Activated CD4-positive, alpha-beta memory T cell treated with anti-CD3 and anti-CD28 coated beads, Interleukin-2, amount 10 ng/mL, durations not matched to agents 7 days and 5 days (primary cell): ENCODE measurements at regions not wholly inside any gene's neighbourhood (a gene's known extent, or its start where the extent isn't known, plus 50 kb on each side); places are given as distances from the start of the nearest gene placed in this dataset.
"Not testable (repeated sequence)": the region's sequence is repeated elsewhere in the genome, so short reads cannot be mapped to it uniquely, and the experiment has no call there.

Source experiments
- CTCF ChIA-PET: fragments of 350-600 bp; sonication (Branson Sonifier 250); formaldehyde crosslinking; loops from one replicate; lab custom pipeline; 2021; ENCODE audit warnings: antibody characterized with exemption, inconsistent platforms; lab: Charles Lee
- POLR2A ChIA-PET: fragments of 350-600 bp; sonication (Branson Sonifier 250); formaldehyde crosslinking; loops from one replicate; lab custom pipeline; 2021; ENCODE audit warnings: antibody characterized with exemption; lab: Charles Lee
- DNase-seq: peaks from one replicate; pipeline ENCODE4 v3.0.0-alpha.2; 2020
- H3K27ac Mint-ChIP-seq: one replicate; pipeline ENCODE4 v1.8.0; 2021; ENCODE audit warnings: mild to moderate bottlenecking, mixed read lengths
- H3K27me3 Mint-ChIP-seq: one replicate; pipeline ENCODE4 v1.8.0; 2021; ENCODE audit warnings: mixed read lengths
- H3K36me3 Mint-ChIP-seq: one replicate; pipeline ENCODE4 v1.8.0; 2021; ENCODE audit warnings: low read depth, mixed read lengths
- H3K4me1 Mint-ChIP-seq: one replicate; pipeline ENCODE4 v1.8.0; 2021; ENCODE audit warnings: mixed read lengths
- H3K4me3 Mint-ChIP-seq: one replicate; pipeline ENCODE4 v1.8.0; 2021; ENCODE audit warnings: mild to moderate bottlenecking, mixed read lengths
- H3K9me3 Mint-ChIP-seq: one replicate; pipeline ENCODE4 v1.8.0; 2021; ENCODE audit warnings: mixed read lengths

- POLR2A ChIA-PET, result no interaction called here
- Mint-ChIP-seq H3K9me3 (peaks cover 2% of the 10 kb centered on the region), H3K4me1 (no peaks in the 10 kb centered on the region), H3K27ac (no peak overlapping the region), H3K4me3 (no peak overlapping the region), H3K27me3 (no peaks in the 10 kb centered on the region), H3K36me3 (no peaks in the 10 kb centered on the region)
- DNase-seq, result no peak
- CTCF ChIA-PET, result no interaction called here
Observed at GRCh38 chr4:179625406-179625805, 2183.2 kb upstream of the AGA start.

- Mint-ChIP-seq H3K4me3 (no peak overlapping the region), H3K27ac (no peak overlapping the region), H3K9me3 (peaks cover 2% of the 10 kb centered on the region), H3K36me3 (no peaks in the 10 kb centered on the region), H3K4me1 (no peaks in the 10 kb centered on the region), H3K27me3 (no peaks in the 10 kb centered on the region)
- CTCF ChIA-PET, result no interaction called here
- DNase-seq, result no peak
- POLR2A ChIA-PET, result no interaction called here
Observed at GRCh38 chr4:179626687-179627086, 2184.4 kb upstream of the AGA start.

GRCh38 chr4:179631321-179631720 lies 2189.1 kb upstream of the AGA start:
- Mint-ChIP-seq H3K9me3 (peaks cover 2% of the 10 kb centered on the region), H3K36me3 (no peaks in the 10 kb centered on the region), H3K4me1 (no peaks in the 10 kb centered on the region), H3K27me3 (no peaks in the 10 kb centered on the region), H3K27ac (no peak overlapping the region), H3K4me3 (no peak overlapping the region)
- ChIA-PET POLR2A (no interaction called here), CTCF (no interaction called here)
- DNase-seq, result no peak

DNA sequence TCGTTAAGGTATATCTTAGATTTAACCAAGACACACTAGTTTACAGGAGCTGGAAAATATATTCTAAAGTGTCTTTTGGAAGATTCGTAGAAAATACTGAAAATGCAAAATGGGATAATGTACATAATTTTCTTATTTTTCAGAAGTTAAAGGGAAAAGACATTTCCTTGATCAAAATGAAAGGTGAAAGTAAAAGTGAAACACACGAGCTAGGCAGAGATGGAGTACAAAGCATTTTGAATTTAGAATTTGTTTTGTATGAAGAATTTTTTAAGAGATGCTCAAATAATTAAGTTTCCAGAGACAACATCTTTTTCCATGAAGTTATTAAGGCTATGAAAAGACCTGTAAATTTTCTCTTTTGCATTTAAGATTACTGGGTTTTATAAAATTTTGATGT lies 2192.6 kb upstream of the AGA start:
- no peaks in the 10 kb centered on the region for H3K4me1 Mint-ChIP-seq
- H3K36me3 Mint-ChIP-seq, result no peaks in the 10 kb centered on the region
- ChIA-PET POLR2A (no interaction called here), CTCF (no interaction called here)
- no peaks in the 10 kb centered on the region for H3K27me3 Mint-ChIP-seq
- DNase-seq, result no peak
- no peaks in the 10 kb centered on the region for H3K9me3 Mint-ChIP-seq
- no peak overlapping the region for H3K27ac Mint-ChIP-seq
- H3K4me3 Mint-ChIP-seq, result no peak overlapping the region

- H3K36me3 Mint-ChIP-seq, result no peaks in the 10 kb centered on the region
- H3K4me1 Mint-ChIP-seq, result no peaks in the 10 kb centered on the region
- peaks cover 13% of the 10 kb centered on the region for H3K9me3 Mint-ChIP-seq
- H3K4me3 Mint-ChIP-seq, result no peak overlapping the region
- DNase-seq, result no peak
- POLR2A ChIA-PET, result no interaction called here
- CTCF ChIA-PET, result no interaction called here
- no peak overlapping the region for H3K27ac Mint-ChIP-seq
- no peaks in the 10 kb centered on the region for H3K27me3 Mint-ChIP-seq
Observed at GRCh38 chr4:179662522-179662921, 2220.3 kb upstream of the AGA start.

DNA sequence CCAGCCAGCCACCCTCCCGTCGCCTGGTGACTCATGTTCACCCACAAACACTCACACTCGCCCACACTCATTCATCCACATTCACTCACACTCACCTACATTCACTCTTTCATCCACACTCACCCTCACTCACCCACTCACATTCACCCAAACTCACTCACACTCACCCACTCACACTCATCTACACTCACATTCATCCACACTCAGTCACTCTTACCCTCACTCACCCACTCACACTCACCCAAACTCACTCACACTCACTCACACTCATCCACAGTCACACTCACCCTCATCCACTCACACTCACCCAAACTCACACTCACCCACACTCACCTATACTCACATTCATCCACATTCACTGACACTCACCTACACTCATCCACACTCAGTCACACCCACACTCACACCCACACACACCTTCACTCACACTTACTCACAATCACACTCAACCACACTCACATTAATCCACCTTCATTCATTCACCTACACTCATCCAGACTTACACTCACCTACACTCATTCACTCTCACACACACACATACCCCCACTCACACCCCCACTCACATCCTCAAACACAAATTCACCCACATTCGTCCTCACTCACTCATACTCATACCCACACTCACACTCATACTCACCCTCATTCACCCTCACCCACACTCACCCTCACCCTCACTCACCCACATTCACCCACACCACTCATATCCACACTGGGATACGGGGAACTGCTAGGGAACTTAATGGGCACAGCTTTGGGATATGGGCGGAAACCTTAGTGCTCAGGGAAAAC lies 2221.6 kb upstream of the AGA start:
- Mint-ChIP-seq H3K27me3 (no peaks in the 10 kb centered on the region), H3K27ac (no peak overlapping the region), H3K4me3 (no peak overlapping the region), H3K4me1 (no peaks in the 10 kb centered on the region), H3K36me3 (no peaks in the 10 kb centered on the region), H3K9me3 (peaks cover 15% of the 10 kb centered on the region)
- POLR2A ChIA-PET, result no interaction called here
- CTCF ChIA-PET, result no interaction called here
- no peak for DNase-seq

DNA sequence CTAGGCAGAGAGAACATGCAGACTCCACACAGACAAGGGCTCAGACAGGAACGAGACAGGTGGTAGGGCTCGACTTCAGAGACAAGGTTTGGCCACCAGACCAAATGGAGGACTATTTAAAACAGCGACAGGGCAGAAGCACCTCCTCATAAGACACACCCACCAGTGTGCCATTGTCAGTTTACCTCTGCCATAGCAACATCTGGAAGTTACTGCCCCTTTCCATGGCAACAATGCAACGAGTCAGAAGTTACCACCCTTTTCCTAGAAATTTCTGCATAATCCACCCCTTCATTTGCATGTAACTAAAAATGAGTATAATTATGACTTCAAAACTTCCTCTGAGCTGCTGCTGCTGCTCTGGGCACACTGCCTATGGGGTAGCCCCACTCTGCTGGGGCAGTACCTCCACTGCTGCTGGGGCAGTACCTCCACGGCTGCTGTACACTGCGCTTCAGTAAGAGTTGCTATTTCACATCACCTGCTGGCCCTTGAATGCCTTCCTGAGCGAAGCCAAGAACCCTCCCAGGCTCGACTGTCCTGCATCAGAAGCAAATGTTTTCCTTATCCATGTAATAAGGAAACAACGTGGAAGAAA lies 2222.3 kb upstream of the AGA start:
- no peak for DNase-seq
- H3K9me3 Mint-ChIP-seq, result peaks cover 15% of the 10 kb centered on the region

DNA sequence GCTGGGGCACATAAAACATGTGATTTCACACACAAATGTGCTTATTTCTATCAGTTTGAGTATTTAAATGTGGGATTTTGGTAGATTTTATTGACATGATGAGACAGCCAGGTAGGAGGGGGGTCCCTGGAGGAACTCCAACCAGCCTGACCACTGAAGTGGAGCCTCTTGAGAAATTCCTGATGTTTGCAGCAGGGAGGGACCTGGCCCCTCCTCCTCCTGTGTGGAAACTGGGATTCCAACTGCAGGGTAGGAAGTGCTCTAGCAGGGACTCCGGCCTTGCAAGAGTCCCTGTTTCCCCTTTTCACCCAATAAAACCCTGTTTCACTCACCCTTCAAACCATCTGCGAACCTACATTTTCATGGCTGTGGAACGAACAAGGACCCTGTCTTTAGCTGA lies 2224.0 kb upstream of the AGA start:
- Mint-ChIP-seq H3K27ac (no peak overlapping the region), H3K4me3 (no peak overlapping the region), H3K4me1 (no peaks in the 10 kb centered on the region), H3K27me3 (no peaks in the 10 kb centered on the region), H3K9me3 (peaks cover 15% of the 10 kb centered on the region), H3K36me3 (no peaks in the 10 kb centered on the region)
- POLR2A ChIA-PET, result no interaction called here
- no peak for DNase-seq
- CTCF ChIA-PET, result no interaction called here

More for the DNA sequence above, 2222.3 kb upstream of the AGA start:
- Mint-ChIP-seq H3K4me3 (no peak overlapping the region), H3K36me3 (no peaks in the 10 kb centered on the region), H3K27ac (no peak overlapping the region), H3K27me3 (no peaks in the 10 kb centered on the region), H3K4me1 (no peaks in the 10 kb centered on the region)
- CTCF ChIA-PET, result no interaction called here
- POLR2A ChIA-PET, result no interaction called here

DNA sequence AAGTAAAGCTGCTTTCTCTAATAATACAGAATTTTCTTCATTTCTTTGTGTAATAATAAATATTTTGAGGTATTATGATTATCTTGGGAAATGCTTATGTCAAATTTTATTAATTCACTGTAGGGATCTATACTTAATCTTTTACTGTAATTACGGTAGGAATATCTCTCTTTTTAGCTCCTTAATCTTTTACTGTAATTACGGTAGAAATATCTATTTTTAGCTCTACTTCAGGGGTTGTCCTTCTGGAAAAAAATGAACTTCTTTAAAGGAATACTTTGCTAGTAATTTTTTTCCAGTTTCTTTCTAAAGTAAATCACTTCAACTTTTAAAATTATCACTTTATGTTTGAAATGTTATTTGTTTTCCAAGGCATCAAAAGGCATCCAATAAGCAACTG lies 2229.4 kb upstream of the AGA start:
- H3K27me3 Mint-ChIP-seq, result no peaks in the 10 kb centered on the region
- no peak overlapping the region for H3K4me3 Mint-ChIP-seq
- CTCF ChIA-PET, result no interaction called here
- H3K4me1 Mint-ChIP-seq, result no peaks in the 10 kb centered on the region
- H3K9me3 Mint-ChIP-seq, result peaks cover 6% of the 10 kb centered on the region
- no peaks in the 10 kb centered on the region for H3K36me3 Mint-ChIP-seq
- H3K27ac Mint-ChIP-seq, result no peak overlapping the region
- no peak for DNase-seq
- POLR2A ChIA-PET, result no interaction called here

GRCh38 chr4:179678093-179678814 lies 2236.0 kb upstream of the AGA start:
- no peaks in the 10 kb centered on the region for H3K4me1 Mint-ChIP-seq
- no peak for DNase-seq
- no peak overlapping the region for H3K27ac Mint-ChIP-seq
- no peaks in the 10 kb centered on the region for H3K27me3 Mint-ChIP-seq
- no peaks in the 10 kb centered on the region for H3K36me3 Mint-ChIP-seq
- POLR2A ChIA-PET, result no interaction called here
- H3K9me3 Mint-ChIP-seq, result peaks cover 13% of the 10 kb centered on the region
- no peak overlapping the region for H3K4me3 Mint-ChIP-seq
- CTCF ChIA-PET, result no interaction called here

DNA sequence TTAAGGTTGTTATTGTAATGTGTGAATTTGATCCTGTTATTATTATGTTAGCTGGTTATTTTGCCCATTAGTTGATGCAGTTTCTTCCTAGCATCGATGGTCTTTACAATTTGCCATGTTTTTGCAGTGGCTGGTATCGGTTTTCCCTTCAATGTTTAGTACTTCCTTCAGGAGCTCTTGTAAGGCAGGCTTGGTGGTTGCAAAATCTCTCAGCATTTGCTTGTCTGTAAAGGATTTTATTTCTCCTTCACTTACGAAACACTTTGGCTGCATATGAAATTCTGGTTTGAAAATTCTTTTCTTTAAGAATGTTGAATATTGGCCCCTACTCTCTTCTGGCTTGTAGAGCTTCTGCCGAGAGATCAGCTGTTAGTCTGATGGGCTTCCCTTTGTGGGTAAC lies 2241.4 kb upstream of the AGA start:
- DNase-seq, H3K36me3 Mint-ChIP-seq, H3K27ac Mint-ChIP-seq, H3K4me3 Mint-ChIP-seq, CTCF ChIA-PET, POLR2A ChIA-PET, H3K27me3 Mint-ChIP-seq, H3K4me1 Mint-ChIP-seq: not testable (repeated sequence)
- H3K9me3 Mint-ChIP-seq, result peaks cover 11% of the 10 kb centered on the region

GRCh38 chr4:179692222-179692621 lies 2250.0 kb upstream of the AGA start:
- CTCF ChIA-PET, result no interaction called here
- H3K4me1 Mint-ChIP-seq, result no peaks in the 10 kb centered on the region
- H3K36me3 Mint-ChIP-seq, result no peaks in the 10 kb centered on the region
- DNase-seq, result no peak
- no peaks in the 10 kb centered on the region for H3K27me3 Mint-ChIP-seq
- no peak overlapping the region for H3K27ac Mint-ChIP-seq
- POLR2A ChIA-PET, result no interaction called here
- H3K9me3 Mint-ChIP-seq, result peaks cover 9% of the 10 kb centered on the region
- no peak overlapping the region for H3K4me3 Mint-ChIP-seq

DNA sequence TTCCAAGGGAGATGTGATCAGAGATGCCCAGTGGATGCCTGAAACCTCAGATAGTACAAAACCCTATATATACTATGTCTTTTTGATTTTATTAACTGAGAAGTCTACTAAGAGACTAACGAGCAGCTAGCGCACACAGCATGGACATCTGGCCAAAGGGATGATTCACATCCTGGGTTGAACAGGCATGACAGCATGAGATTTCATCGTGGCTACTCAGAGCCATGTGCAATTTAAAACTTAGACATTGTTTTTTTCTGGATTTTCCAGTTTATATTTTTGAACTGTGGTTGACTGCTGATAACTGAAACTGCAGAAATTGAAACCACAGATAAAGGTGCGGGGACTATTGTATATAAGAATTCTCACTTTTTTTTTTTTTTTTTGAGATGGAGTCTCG lies 2252.9 kb upstream of the AGA start:
- Mint-ChIP-seq H3K27ac (no peak overlapping the region), H3K27me3 (no peaks in the 10 kb centered on the region), H3K4me3 (no peak overlapping the region), H3K4me1 (no peaks in the 10 kb centered on the region), H3K36me3 (no peaks in the 10 kb centered on the region), H3K9me3 (peaks cover 9% of the 10 kb centered on the region)
- POLR2A ChIA-PET, result no interaction called here
- CTCF ChIA-PET, result no interaction called here
- DNase-seq, result no peak
